ENCODE measurements at regions not wholly inside any gene's neighbourhood (a gene's known extent, or its start where the extent isn't known, plus 50 kb on each side); places are given as distances from the start of the nearest gene placed in this dataset.

GRCh38 chr13:102466610-102467190 lies 64.9 kb upstream of the FGF14 start:
- TF ChIP-seq SP1 (IDR thresholded peaks at IDR 0.05) = no peak
- TF ChIP-seq ZNF384 (IDR thresholded peaks at IDR 0.05) = no peak
- no peak for TF ChIP-seq HDGF (IDR thresholded peaks at IDR 0.05; ENCODE audit: borderline replicate concordance)
- no peak for TF ChIP-seq ELF4 (IDR thresholded peaks at IDR 0.05)
- TF ChIP-seq SUZ12 (IDR thresholded peaks at IDR 0.05) = no peak
- no peak for TF ChIP-seq L3MBTL2 (conservative IDR thresholded peaks at IDR 0.05)
- TF ChIP-seq CTBP1 (IDR thresholded peaks at IDR 0.05; ENCODE audit: borderline replicate concordance) = no peak
- no peak for TF ChIP-seq ARNT (IDR thresholded peaks at IDR 0.05)
- no peak for TF ChIP-seq TARDBP (IDR thresholded peaks at IDR 0.05)
